Stomach smooth muscle (tissue), 2 donors: ENCODE measurements at regions not wholly inside any gene's neighbourhood (a gene's known extent, or its start where the extent isn't known, plus 50 kb on each side); places are given as distances from the start of the nearest gene placed in this dataset.
A peak's percentile ranks its signal among the peaks of the same experiment; 100 is the strongest.

Experiments used
- H3K27ac ChIP-seq: one replicate; pipeline ENCODE4 v1.7.0; 2013; ENCODE audit warnings: mild to moderate bottlenecking, low read length, inconsistent platforms
- H3K27me3 ChIP-seq, 2 donors: one replicate each; pipeline ENCODE4 v1.7.0; 2013; ENCODE audit warnings: low read length in 2 of 2; ENCODE audit not compliant: insufficient read depth in 2 of 2, control insufficient read depth in 1 of 2
- H3K36me3 ChIP-seq, 2 donors: one replicate each; pipeline ENCODE4 v1.7.0; 2013; ENCODE audit warnings: low read length in 2 of 2; ENCODE audit not compliant: control insufficient read depth in 2 of 2, insufficient read depth in 2 of 2
- H3K4me1 ChIP-seq: one replicate; pipeline ENCODE4 v1.7.0; 2013; ENCODE audit warnings: low read length; ENCODE audit not compliant: control insufficient read depth, insufficient read depth
- H3K4me3 ChIP-seq, 2 donors: one replicate each; pipeline ENCODE4 v1.7.0; 2013; ENCODE audit warnings: low read length in 2 of 2
- H3K9ac ChIP-seq, 2 donors: one replicate each; pipeline ENCODE4 v1.7.0; 2013; ENCODE audit warnings: low read length in 2 of 2, mild to moderate bottlenecking in 1 of 2
- H3K9me3 ChIP-seq, 2 donors: one replicate each; pipeline ENCODE4 v1.7.0; 2013; ENCODE audit warnings: low read length in 2 of 2; ENCODE audit not compliant: control insufficient read depth in 2 of 2
- donor health status: healthy.
- donor health status: Pancreatic carcinoma.

DNA sequence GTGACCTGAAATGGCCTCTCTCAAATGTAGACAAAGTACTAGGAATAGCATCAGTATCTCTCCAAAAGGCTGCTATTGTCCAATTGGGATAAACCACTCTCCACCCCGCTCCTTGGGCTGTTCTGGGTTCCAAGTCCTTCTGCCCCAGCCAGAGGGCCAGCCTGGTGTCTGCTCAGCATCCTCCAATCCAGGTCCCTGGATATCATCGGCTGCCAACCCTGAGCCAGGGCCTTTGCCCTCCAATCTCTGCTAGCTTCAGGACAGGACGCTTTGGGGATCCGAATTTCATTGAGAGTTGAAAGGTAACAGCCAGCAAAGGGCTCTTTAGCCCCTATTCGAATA lies 119.3 kb upstream of the ADPGK start:
- peak overlapping the region in 1 of 2 donors; percentile 49 for H3K4me3 ChIP-seq
- no peaks in the 10 kb centered on the region for H3K36me3 ChIP-seq
- peak overlapping the region; percentile 24 for H3K27ac ChIP-seq
- peaks cover 22% of the 10 kb centered on the region for H3K4me1 ChIP-seq
- H3K9me3 ChIP-seq, result no peaks in the 10 kb centered on the region
- no peak overlapping the region for H3K9ac ChIP-seq
- H3K27me3 ChIP-seq, result peaks cover 0 to 2% of the 10 kb centered on the region in 2 donors

DNA sequence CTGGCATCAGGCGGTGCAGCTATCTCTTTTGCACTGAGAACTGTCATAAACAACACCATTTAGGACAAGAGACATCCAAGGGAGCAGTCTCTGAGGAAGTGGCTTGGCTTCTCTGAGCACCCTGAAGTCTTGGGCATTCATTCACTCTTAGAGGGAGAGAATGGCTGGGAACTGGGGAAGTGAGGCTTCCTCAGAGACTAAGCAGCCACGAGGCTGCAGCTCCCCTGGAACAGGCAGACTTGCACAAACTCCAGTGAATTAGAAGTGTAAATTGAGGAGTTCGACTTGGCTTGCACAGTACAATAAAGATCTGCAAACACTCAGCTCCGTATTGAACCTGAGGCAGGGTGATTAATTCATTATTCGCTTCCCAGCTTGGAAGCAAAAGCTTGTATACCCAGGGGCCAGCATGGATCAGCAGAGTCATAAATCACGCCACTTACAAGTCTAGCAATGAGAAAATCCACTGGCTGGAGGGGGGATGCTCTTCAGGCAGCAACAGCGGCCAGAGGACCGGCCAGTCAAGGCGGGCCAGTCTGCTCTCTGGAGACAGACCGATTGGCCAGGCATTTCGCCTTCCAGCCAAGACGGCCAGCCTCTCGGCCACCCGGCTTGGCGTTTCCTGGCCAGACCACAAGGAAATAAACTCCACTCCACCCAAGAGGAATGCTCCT lies 118.8 kb upstream of the ADPGK start:
- no peaks in the 10 kb centered on the region for H3K9me3 ChIP-seq
- H3K27me3 ChIP-seq, result peaks cover 0 to 2% of the 10 kb centered on the region in 2 donors
- H3K36me3 ChIP-seq, result no peaks in the 10 kb centered on the region
- H3K4me1 ChIP-seq, result peaks cover 22% of the 10 kb centered on the region
- H3K9ac ChIP-seq, result no peak overlapping the region
- peak overlapping the region in 1 of 2 donors; percentile 49 for H3K4me3 ChIP-seq
- peak overlapping the region; percentile 24 for H3K27ac ChIP-seq

DNA sequence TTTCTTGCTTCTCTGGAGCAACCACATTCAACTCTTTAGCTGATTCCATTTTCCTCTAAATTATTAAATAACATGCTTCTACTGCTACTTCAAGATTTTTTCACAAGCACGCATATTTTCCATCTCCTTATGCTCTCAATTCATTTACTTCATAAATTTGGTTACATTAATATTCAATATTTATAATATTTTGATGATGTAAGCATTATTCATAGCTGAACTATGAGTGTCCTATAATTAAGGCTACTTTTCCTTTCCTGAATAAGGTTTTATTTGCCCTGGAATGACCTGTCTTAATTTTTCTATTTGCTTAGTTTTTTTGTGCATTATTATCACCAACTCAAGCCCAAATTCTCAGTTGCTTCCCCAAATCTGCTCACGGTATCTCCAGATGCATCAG lies 109.4 kb upstream of the ADPGK start:
- H3K4me3 ChIP-seq, result no peak overlapping the region
- H3K27me3 ChIP-seq, result no peaks in the 10 kb centered on the region
- H3K36me3 ChIP-seq, result no peaks in the 10 kb centered on the region
- H3K9me3 ChIP-seq, result peaks cover 0 to 2% of the 10 kb centered on the region in 2 donors
- H3K9ac ChIP-seq, result no peak overlapping the region
- H3K4me1 ChIP-seq, result no peaks in the 10 kb centered on the region
- no peak overlapping the region for H3K27ac ChIP-seq

DNA sequence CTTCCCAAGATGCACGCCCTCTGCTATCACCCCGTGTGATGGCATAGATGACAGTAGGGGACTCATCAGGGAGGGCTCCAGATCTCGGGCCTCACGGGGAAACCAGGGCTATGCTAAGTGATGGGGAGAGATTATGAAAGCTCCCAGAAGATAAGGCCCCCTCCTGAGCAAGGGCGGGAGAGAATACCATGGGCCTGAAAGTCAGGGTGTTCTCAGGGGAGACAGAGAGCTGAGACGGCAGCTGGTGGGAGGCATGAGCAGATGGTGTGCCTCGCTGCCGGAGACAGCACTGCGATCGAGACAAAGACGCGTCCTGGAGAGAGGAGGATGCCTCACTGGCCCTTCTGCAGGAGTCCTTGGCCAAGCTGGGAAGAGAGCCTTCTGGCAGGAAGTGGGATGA lies 106.5 kb upstream of the ADPGK start:
- H3K4me1 ChIP-seq, result no peaks in the 10 kb centered on the region

DNA sequence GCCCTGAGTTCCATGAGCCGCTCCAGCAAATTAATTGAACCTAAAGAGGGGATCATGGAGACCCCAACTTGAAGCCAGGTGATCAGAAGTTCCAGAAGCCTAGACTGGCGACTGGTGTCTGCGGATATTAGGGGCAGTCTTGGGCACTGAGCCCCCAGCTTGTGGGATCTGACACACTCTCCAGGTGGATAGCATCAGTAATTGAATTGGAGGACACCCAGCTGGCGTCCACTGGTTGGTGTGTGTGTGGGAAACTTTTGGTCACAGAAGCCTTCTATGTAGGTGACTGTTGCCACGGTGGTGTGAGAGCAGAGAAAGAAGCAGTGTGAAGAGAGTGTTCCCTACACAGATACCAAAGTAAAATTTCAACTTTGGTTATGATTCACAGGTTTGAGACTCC lies 106.0 kb upstream of the ADPGK start:
- Histone ChIP-seq H3K4me3 (no peak overlapping the region), H3K36me3 (no peaks in the 10 kb centered on the region), H3K9me3 (no peaks in the 10 kb centered on the region), H3K4me1 (no peaks in the 10 kb centered on the region), H3K27ac (no peak overlapping the region), H3K9ac (no peak overlapping the region), H3K27me3 (no peaks in the 10 kb centered on the region)

More for the DNA sequence above, 106.5 kb upstream of the ADPGK start:
- no peaks in the 10 kb centered on the region for H3K36me3 ChIP-seq
- no peak overlapping the region for H3K4me3 ChIP-seq
- no peak overlapping the region for H3K9ac ChIP-seq
- H3K27me3 ChIP-seq, result no peaks in the 10 kb centered on the region
- H3K9me3 ChIP-seq, result no peaks in the 10 kb centered on the region
- H3K27ac ChIP-seq, result no peak overlapping the region

DNA sequence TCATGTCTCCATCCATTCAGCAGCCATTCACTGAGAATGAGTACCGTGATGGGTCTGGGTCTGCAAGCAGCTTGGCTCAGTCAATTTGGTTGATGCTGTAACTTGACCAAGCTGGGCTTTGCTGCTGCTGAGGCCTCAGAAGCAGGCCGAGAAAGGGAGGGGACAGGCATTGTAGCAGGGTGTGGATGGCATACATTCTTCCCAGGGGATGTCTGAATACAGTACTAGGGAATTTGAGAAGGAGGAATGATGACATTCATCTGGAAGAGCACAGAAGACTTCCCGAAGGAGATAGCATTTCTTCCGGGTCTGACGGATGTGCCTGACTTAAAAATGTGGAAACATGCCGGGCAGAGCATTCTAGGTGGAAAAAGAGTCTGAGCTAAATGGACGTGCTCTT lies 105.3 kb upstream of the ADPGK start:
- no peak overlapping the region for H3K4me3 ChIP-seq
- H3K4me1 ChIP-seq, result no peaks in the 10 kb centered on the region
- H3K36me3 ChIP-seq, result no peaks in the 10 kb centered on the region
- H3K9me3 ChIP-seq, result no peaks in the 10 kb centered on the region
- no peak overlapping the region for H3K9ac ChIP-seq
- no peak overlapping the region for H3K27ac ChIP-seq
- H3K27me3 ChIP-seq, result no peaks in the 10 kb centered on the region

DNA sequence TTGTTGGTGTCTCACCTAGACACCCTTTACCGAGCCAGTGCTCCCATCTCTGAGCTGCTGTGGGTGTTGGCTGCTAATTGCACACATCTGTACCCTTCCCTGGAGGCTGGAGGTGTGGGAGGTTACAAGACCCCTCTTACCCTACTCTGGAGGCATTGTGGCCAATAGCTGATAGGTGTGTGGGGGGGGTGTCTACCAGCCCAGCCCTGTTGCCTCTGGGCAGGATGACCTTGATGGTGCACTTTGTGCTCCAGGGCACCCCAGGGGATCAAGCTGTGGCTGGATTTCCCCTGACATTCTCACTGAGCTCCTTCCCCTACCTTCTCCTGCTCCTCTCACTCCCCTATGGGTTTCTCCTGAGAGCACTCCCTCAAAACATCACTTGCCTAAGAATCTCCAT lies 104.7 kb upstream of the ADPGK start:
- H3K27me3 ChIP-seq, result no peaks in the 10 kb centered on the region
- H3K9me3 ChIP-seq, result no peaks in the 10 kb centered on the region
- no peak overlapping the region for H3K4me3 ChIP-seq

DNA sequence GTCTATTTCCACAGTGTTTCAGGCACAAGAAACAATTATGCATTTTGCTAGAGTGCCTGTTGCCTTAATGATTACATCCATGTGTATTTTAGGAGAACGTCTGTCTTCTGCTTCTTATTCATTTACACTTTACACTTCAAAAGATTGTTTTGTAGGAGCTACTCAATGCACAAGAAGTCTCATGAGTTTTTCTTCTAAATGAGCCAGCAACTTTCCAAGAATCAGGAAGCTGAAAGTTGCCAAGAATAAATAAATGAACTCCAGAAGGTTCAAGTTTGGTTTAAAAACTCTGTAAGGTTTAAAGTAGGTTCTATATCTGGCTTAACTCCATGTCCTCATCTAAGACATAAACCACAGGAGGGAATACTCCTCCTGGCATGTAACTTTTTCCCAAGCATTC lies 103.8 kb upstream of the ADPGK start:
- H3K27me3 ChIP-seq, result no peaks in the 10 kb centered on the region
- H3K4me3 ChIP-seq, result no peak overlapping the region

More for the DNA sequence above, 104.7 kb upstream of the ADPGK start:
- Histone ChIP-seq H3K4me1 (no peaks in the 10 kb centered on the region), H3K9ac (no peak overlapping the region), H3K27ac (no peak overlapping the region), H3K36me3 (no peaks in the 10 kb centered on the region)

DNA sequence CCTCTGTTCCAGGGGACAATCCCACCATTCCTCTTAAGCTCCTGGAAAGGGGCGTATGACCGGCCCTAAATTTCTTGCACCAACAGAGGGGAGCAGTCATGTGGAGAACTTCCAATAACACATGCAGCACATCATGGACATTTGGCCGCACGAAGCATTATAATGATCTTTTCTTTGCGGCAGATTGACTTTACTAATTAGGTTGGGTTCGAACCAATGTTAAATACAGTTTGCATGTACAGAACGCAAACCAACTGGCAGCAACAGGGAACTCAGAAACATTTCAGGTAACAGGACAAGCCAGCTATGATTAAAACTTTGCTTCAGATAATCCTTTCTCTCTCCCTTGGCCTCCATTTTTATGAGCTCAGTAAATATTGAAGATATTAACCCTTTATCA lies 100.8 kb upstream of the ADPGK start:
- H3K36me3 ChIP-seq, result no peaks in the 10 kb centered on the region
- no peak overlapping the region for H3K27ac ChIP-seq
- no peaks in the 10 kb centered on the region for H3K4me1 ChIP-seq
- no peaks in the 10 kb centered on the region for H3K9me3 ChIP-seq
- H3K4me3 ChIP-seq, result no peak overlapping the region
- no peaks in the 10 kb centered on the region for H3K27me3 ChIP-seq
- H3K9ac ChIP-seq, result no peak overlapping the region

More for the DNA sequence above, 103.8 kb upstream of the ADPGK start:
- no peaks in the 10 kb centered on the region for H3K9me3 ChIP-seq
- no peak overlapping the region for H3K9ac ChIP-seq
- no peaks in the 10 kb centered on the region for H3K4me1 ChIP-seq
- H3K36me3 ChIP-seq, result no peaks in the 10 kb centered on the region
- H3K27ac ChIP-seq, result no peak overlapping the region

DNA sequence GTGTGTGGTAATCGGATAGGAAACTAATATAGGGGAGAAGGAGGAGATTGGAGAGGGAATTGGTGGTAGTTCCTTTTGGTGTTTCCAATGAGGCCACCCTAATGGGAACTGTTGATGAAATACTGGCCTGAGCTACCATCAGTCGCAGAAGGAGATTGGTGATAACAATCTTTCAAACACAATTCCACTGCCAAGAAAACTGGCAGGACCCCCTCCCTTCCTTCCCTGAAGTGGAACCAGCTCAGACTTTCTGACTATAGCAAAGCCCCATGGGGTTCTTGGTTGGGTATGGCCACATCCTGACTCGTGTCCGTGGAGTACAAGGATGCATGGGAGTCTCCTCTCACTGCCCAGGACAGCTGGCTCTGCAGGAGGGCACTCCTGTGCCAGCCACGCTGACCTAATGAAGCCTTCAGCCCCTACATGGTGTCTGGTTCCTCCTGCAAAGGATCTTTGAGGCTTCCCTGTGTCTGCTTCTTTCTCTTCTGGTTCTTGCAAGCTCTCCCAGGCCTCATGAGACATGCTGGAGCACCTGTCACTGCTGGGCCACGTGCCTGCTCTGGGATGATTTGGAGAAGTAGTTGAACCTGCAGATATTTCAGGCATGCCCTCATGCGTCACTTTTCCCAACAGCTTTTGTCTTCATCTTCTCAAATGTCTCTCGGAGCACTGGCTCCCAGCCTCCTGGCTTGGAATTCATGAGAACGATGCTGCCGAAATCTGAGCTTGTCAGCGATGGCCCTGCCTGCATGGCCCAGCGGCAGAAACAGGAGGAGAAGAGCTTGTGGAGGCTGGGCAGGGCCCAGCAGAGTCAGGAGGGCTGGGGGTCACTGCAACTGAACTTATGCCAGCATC lies 90.0 kb upstream of the ADPGK start:
- H3K4me3 ChIP-seq, result peak overlapping the region in 1 of 2 donors; percentile 41
- H3K9me3 ChIP-seq, result no peaks in the 10 kb centered on the region
- no peak overlapping the region for H3K27ac ChIP-seq
- no peak overlapping the region for H3K9ac ChIP-seq
- no peaks in the 10 kb centered on the region for H3K27me3 ChIP-seq
- no peaks in the 10 kb centered on the region for H3K4me1 ChIP-seq
- H3K36me3 ChIP-seq, result no peaks in the 10 kb centered on the region
